Nephron progenitor cell (in vitro differentiated cells): ENCODE measurements at regions not wholly inside any gene's neighbourhood (a gene's known extent, or its start where the extent isn't known, plus 50 kb on each side); places are given as distances from the start of the nearest gene placed in this dataset.

Experiments
- DNase-seq: peaks from one replicate; pipeline ENCODE4 v3.0.0; 2021
- H3K27ac Mint-ChIP-seq: 2 replicates; pipeline ENCODE4 v1.8.0; 2021; ENCODE audit warnings: mild to moderate bottlenecking, moderate library complexity, mixed read lengths
- H3K27me3 Mint-ChIP-seq: 2 replicates; pipeline ENCODE4 v1.8.0; 2021; ENCODE audit warnings: mild to moderate bottlenecking, low read depth, mixed read lengths; ENCODE audit not compliant: poor library complexity
- H3K36me3 Mint-ChIP-seq: 2 replicates; pipeline ENCODE4 v1.8.0; 2021; ENCODE audit warnings: low read depth, mixed read lengths
- H3K4me1 Mint-ChIP-seq: 2 replicates; pipeline ENCODE4 v1.8.0; 2021; ENCODE audit warnings: mixed read lengths
- H3K4me3 Mint-ChIP-seq: 2 replicates; pipeline ENCODE4 v1.8.0; 2021; ENCODE audit warnings: mild to moderate bottlenecking, moderate library complexity, mixed read lengths
- H3K9me3 Mint-ChIP-seq: 2 replicates; pipeline ENCODE4 v1.8.0; 2021; ENCODE audit warnings: mild to moderate bottlenecking, moderate library complexity, mixed read lengths
- TF ChIP-seq, protein P1 (sequence below): fragments of 200-600 bp; sonication (generic); IDR thresholded peaks from 2 replicates; pipeline ENCODE4 v1.5.0; 2021; ENCODE audit warnings: antibody characterized with exemption

DNA sequence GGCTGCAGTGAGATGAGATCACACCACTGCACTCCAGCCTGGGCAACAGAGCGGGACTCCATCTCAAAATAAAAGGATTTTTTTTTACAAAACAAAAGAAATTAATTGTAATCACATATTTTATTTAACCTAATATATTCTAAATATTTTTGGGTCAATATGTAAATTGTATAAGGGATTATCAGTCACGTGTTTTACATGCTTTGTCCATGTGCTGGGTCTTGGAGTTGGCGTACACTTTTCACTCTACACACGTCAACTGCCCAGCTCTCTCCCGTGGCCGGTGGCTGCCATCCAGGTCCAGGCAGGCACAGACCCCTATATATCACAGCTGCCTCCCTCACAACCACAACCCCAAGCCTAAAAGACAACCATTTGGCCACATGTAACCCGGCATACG lies 68.1 kb downstream of the RBFOX3 start:
- no peak overlapping the region for H3K4me3 Mint-ChIP-seq
- no peak overlapping the region for H3K27ac Mint-ChIP-seq
- H3K4me1 Mint-ChIP-seq = peaks cover 46% of the 10 kb centered on the region

DNA sequence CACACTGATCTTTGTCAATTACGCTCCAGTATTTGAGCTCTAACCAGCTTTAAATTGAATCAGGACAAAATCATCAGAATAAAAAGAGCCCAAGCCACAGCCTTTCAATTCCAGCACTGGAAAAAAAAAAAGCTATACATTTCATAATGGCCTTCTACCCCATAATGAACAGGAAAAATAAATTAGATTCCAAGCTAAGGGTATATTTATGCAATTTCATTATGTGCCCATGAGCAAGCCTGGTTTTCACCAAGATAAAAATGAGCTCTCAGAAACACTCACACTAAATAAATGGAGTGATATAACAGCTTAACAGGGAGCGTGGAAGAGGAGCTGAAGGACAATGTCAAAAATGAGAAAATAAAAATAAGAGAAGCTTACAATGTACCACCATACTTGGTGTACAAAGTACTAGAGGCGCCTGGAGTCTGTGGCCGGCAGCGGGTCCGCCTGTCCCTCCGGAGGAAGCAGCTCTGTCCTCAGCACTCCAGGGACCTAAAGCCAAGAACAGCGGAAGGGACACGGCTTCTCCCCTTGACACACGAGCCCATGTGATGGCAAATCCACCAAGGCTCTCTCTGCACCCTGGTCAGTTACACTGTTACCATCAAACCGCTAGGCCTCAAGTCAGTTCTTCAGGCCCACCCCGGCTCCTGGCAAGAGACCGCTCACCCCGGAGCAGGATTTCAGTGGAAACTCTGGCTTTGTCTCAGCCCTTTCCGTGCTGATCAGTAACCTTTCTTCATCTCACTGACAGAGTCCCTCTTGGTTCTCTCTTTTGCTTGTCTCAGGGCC lies 69.6 kb downstream of the RBFOX3 start:
- H3K9me3 Mint-ChIP-seq = no peaks in the 10 kb centered on the region
- H3K36me3 Mint-ChIP-seq = no peaks in the 10 kb centered on the region
- peaks cover 45% of the 10 kb centered on the region for H3K4me1 Mint-ChIP-seq
- H3K4me3 Mint-ChIP-seq = no peak overlapping the region
- TF ChIP-seq, protein P1, sequence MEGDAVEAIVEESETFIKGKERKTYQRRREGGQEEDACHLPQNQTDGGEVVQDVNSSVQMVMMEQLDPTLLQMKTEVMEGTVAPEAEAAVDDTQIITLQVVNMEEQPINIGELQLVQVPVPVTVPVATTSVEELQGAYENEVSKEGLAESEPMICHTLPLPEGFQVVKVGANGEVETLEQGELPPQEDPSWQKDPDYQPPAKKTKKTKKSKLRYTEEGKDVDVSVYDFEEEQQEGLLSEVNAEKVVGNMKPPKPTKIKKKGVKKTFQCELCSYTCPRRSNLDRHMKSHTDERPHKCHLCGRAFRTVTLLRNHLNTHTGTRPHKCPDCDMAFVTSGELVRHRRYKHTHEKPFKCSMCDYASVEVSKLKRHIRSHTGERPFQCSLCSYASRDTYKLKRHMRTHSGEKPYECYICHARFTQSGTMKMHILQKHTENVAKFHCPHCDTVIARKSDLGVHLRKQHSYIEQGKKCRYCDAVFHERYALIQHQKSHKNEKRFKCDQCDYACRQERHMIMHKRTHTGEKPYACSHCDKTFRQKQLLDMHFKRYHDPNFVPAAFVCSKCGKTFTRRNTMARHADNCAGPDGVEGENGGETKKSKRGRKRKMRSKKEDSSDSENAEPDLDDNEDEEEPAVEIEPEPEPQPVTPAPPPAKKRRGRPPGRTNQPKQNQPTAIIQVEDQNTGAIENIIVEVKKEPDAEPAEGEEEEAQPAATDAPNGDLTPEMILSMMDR = no peak
- DNase-seq = no peak
- H3K27me3 Mint-ChIP-seq = peaks cover 20% of the 10 kb centered on the region
- no peak overlapping the region for H3K27ac Mint-ChIP-seq

More for the DNA sequence above, 68.1 kb downstream of the RBFOX3 start:
- DNase-seq = no peak
- Mint-ChIP-seq H3K36me3 (no peaks in the 10 kb centered on the region), H3K9me3 (no peaks in the 10 kb centered on the region), H3K27me3 (peaks cover 15% of the 10 kb centered on the region)
- TF ChIP-seq, protein P1 = no peak

DNA sequence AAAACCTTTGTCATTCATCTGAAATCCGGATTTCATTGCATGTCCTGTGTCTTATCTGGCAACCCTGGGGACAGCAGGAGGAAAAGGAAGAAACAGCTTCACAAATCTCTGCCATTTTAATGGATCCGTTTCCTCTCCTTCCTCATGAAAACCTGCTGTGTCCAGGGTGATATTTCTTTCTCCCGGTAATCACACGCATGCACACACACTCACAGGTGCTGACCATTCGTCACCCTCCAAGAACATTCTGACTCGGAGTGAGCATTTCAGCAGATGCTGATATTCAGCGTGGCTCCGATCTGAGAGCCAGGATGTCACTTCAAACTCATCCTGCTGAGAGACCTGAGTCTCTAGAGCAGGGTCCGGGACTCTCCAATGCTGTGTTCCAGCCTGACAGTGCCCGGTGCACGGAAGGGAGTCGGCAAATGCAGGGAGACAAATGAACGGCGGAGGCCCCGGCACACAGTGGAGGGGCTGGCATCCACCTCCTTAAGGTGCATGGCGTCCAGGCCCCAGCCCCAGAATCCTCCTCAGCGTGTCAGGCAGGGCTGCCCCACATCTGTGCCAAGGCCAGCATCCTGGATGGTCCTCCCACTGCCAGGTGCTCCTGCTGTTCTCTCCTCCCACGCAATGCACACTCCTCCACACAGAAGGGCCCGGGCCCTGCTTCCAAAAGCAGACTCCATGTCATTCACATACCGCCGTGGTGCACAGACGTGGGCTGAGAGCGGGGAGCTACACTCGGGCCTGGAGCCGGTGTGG lies 70.7 kb downstream of the RBFOX3 start:
- no peak for DNase-seq
- no peaks in the 10 kb centered on the region for H3K36me3 Mint-ChIP-seq
- H3K27ac Mint-ChIP-seq = no peak overlapping the region
- no peaks in the 10 kb centered on the region for H3K9me3 Mint-ChIP-seq
- H3K4me1 Mint-ChIP-seq = peaks cover 37% of the 10 kb centered on the region
- no peak overlapping the region for H3K4me3 Mint-ChIP-seq
- TF ChIP-seq, protein P1 = no peak
- peaks cover 20% of the 10 kb centered on the region for H3K27me3 Mint-ChIP-seq

DNA sequence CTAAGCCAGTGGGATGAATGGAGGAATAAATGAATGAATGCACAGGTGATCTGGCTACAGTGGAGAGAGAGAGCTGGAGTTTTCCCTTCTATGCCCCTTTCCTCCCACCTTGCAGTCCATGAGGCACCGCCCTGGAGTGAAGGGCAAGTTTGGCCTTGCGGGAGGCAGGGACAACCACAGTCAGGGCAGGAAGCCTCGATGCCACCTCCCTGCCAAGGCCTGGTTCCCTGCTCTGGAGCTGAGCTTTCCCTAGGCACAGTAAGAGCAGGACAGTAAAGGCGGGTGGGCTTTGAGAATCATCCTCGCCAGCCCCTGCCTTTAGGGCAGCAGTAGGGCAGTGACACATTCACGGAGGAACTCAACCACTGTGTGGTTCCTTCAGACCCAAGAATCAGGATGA lies 72.6 kb downstream of the RBFOX3 start:
- H3K9me3 Mint-ChIP-seq = no peaks in the 10 kb centered on the region
- no peak overlapping the region for H3K4me3 Mint-ChIP-seq
- peaks cover 13% of the 10 kb centered on the region for H3K27me3 Mint-ChIP-seq

DNA sequence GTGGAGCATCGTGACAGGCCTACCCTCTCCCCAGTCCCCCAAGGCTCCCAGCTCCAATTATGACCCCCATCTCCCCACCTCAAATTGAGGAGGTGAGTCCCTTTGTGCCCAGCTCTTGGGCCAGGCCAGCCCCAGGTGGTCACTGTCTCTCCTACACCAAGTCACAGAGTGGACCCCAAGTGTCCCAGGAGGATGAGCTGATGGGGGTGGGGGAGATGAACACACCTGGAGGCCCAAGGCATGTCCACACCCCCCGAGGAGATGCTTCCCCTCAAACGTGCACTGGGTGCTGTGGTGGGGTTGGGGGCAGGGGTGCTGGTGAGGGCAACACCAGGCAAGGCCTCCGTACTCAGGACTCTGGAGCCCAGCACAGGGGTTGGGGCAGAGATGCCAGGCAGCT lies 73.2 kb downstream of the RBFOX3 start:
- H3K27ac Mint-ChIP-seq = no peak overlapping the region
- H3K4me3 Mint-ChIP-seq = no peak overlapping the region
- no peaks in the 10 kb centered on the region for H3K9me3 Mint-ChIP-seq
- TF ChIP-seq, protein P1 = no peak
- peaks cover 39% of the 10 kb centered on the region for H3K4me1 Mint-ChIP-seq
- no peak for DNase-seq
- peaks cover 11% of the 10 kb centered on the region for H3K27me3 Mint-ChIP-seq
- no peaks in the 10 kb centered on the region for H3K36me3 Mint-ChIP-seq

More for the DNA sequence above, 72.6 kb downstream of the RBFOX3 start:
- DNase-seq = no peak
- no peaks in the 10 kb centered on the region for H3K36me3 Mint-ChIP-seq
- TF ChIP-seq, protein P1 = no peak
- H3K27ac Mint-ChIP-seq = no peak overlapping the region
- peaks cover 42% of the 10 kb centered on the region for H3K4me1 Mint-ChIP-seq
